ENCODE measurements at regions not wholly inside any gene's neighbourhood (a gene's known extent, or its start where the extent isn't known, plus 50 kb on each side); places are given as distances from the start of the nearest gene placed in this dataset.

DNA sequence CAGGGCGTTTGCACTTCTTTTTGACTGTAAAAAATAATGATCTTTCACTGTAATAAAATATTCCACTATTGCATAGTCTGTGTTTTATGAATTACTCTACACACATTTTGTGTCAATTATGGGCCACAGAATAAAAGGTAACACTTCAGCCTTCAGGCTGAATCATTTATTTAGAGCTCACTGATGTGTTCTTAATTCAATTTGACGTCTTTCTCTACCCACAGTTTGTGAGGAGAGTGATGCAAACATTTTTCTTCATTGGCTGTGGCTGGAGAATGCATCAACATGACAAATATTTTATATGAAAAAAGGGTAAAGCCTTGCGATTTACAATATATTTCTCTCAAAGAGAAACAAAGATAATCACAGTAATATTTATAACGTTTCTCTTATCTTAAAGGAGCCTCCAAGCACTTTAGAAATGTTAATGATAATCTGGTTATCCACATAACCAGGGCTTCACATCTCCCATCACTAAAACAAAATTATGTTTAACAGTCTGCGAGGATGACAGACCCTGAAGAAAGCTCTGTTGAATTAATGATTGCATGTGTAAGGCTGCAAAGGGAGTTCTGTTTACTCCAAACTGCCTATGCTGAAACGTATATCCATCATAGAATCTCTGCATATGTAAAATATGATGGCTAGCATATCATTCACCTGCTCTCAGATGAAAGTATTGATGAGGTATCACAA, 951.3 kb downstream of the ZPLD1 start:
- no peak for DNase-seq

DNA sequence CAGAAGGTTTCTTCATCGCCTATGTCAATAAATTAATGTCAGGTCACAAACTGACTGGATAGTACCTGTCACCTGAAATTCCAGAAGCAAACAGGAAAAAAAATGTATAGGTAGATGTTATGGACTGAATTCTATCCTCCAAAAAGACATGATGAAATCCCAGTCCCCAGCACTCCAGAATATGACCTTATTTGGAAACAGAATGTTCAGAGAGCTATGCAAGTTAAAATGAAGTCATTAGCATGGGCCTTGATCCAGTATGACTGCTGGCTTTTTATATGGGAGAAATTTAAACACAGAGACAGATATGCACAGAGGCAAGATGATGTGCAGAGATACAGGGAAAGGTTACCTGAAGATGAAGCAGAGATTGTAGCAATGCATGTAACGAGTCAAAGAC, 953.4 kb downstream of the ZPLD1 start:
- no peak for DNase-seq

- DNase-seq = no peak
These were observed 954.5 kb downstream of the ZPLD1 start for GRCh38 chr3:103389356-103389755.

- DNase-seq = no peak
These were observed 958.8 kb downstream of the ZPLD1 start for GRCh38 chr3:103393395-103394186.

- DNase-seq = no peak
These were observed 968.4 kb downstream of the ZPLD1 start for GRCh38 chr3:103403191-103403590.

DNA sequence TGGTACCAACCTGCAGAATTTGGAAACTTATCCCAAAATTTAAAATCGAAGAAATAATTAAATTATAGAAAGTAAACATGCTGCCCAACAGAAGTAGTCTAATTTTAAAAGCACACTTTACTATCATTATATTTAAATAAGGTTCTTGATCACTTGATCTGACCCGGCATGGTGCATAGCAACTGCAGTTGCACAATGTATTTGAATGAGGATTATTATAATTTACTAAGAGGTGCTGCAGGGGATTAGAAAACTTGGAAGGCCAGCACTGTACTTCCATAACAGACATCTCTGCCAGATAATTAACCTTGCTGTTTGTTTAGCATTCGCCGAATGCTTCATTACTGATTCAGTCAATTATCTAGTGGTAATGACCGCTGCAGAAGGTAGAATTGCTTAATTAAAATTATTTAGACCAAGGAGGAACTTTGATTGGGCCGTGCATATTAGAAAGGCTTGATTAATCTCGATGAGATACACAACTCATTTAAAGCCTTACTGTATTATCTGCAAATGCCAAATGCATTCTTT, 971.6 kb downstream of the ZPLD1 start:
- DNase-seq = no peak

- DNase-seq = peak; percentile 2
These were observed 975.4 kb downstream of the ZPLD1 start for GRCh38 chr3:103410231-103410630.

- no peak for DNase-seq
These were observed 986.6 kb downstream of the ZPLD1 start for GRCh38 chr3:103421460-103421859.

- DNase-seq = no peak
These were observed 1003.1 kb downstream of the ZPLD1 start for GRCh38 chr3:103437883-103438282.

GRCh38 chr3:103440539-103441203, 1005.9 kb downstream of the ZPLD1 start:
- DNase-seq = no peak

- no peak for DNase-seq
These were observed 1012.3 kb downstream of the ZPLD1 start for GRCh38 chr3:103446953-103447629.

GRCh38 chr3:103453152-103453551, 1018.3 kb downstream of the ZPLD1 start:
- DNase-seq = no peak

DNA sequence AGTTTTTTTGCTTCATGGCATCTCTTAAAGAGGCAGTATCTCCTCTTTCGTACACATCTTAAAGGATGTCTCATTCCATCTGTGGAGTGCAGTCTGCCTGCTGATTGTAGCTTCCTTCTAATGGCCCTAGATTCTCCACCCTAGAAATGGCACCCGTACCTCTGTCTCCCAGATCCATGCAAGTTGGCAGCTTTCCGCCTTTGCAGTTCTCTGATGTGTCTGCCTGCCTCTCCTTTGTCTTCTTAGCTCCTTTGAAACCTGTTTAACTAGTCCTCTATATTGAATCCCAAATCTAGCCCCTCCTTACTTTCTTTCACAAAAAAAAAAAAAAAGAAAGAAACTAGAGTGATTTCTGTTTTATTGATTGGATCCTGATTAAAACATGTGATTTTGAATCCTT, 1025.0 kb downstream of the ZPLD1 start:
- no peak for DNase-seq

DNA sequence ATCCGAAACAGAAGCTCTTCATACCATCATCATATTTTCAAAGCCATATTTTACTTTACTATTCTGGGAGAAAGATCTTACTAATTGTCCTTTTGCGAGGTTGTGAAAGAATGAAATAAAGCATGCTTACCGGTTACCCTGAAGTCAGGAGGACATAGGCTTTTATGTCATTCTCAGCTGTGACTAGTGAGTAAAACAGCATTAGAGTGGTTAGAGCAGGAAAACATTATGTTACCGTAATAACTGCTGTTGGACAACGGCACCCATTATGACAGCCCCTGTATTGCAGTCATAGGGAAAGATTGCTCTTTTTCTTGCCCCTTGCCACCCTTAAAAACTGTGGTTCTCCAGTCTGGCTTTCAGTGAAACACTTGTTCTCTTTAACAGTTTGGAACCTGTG, 1035.7 kb downstream of the ZPLD1 start:
- no peak for DNase-seq

GRCh38 chr3:103494011-103494410, 1059.2 kb downstream of the ZPLD1 start:
- DNase-seq = no peak

DNA sequence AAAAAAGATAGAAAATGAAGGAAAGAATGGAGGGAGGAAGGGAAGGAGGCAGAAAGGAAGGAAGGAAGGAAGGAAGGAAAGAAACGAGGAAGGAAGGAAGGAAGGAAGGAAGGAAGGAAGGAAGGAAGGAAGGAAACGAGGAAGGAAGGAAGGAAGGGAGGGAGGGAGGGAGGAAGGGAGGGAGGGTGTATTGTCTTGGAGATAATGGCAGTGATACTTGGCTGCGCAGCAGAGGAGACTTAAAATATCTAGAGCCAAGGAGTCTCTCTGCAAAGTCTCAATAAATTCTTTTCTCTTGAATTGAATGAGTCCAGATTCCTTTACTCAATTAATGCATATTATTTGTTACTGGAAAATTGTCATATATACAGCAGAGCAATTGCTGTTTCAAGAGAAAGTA, 1059.7 kb downstream of the ZPLD1 start:
- DNase-seq = no peak

GRCh38 chr3:103495186-103495585, 1060.4 kb downstream of the ZPLD1 start:
- no peak for DNase-seq

- DNase-seq = no peak
These were observed 1064.5 kb downstream of the ZPLD1 start for GRCh38 chr3:103499132-103499900.

GRCh38 chr3:103499967-103500366, 1065.2 kb downstream of the ZPLD1 start:
- DNase-seq = no peak

- DNase-seq = no peak
These were observed 1075.9 kb downstream of the ZPLD1 start for GRCh38 chr3:103510760-103511159.

- DNase-seq = no peak
These were observed 1077.1 kb downstream of the ZPLD1 start for GRCh38 chr3:103511891-103512290.

GRCh38 chr3:103512595-103512994, 1077.8 kb downstream of the ZPLD1 start:
- no peak for DNase-seq

Data from activated gamma-delta T cell treated with Interleukin-2 at 50 U/mL for 16 hours (primary cell).